DND-41 (cell line): ENCODE measurements at regions not wholly inside any gene's neighbourhood (a gene's known extent, or its start where the extent isn't known, plus 50 kb on each side); places are given as distances from the start of the nearest gene placed in this dataset.

Source experiments
- ATAC-seq: fragments of 200-7000 bp; cut with Tn5 transposase; 3 replicates; pipeline ENCODE4 v1.9.1; 2021; ENCODE audit warnings: low read depth; ENCODE audit not compliant: insufficient read depth
- DNase-seq: peaks from one replicate; pipeline ENCODE4 v3.0.0-alpha.2; 2020
- H2AFZ ChIP-seq: 2 replicates; pipeline ENCODE4 v1.6.0; 2012; ENCODE audit warnings: low read depth, low read length
- H3K27ac ChIP-seq: 2 replicates; pipeline ENCODE4 v1.5.1; 2012; ENCODE audit warnings: low read length, inconsistent platforms
- H3K27me3 ChIP-seq: fragments of 200-600 bp; sonication (generic); 2 replicates; pipeline ENCODE4 v1.6.0; 2012; ENCODE audit warnings: low read length, mild to moderate bottlenecking, inconsistent platforms; ENCODE audit not compliant: insufficient read depth, poor library complexity
- H3K36me3 ChIP-seq: 2 replicates; pipeline ENCODE4 v1.5.1; 2012; ENCODE audit warnings: low read length, inconsistent platforms; ENCODE audit not compliant: insufficient read depth
- H3K4me1 ChIP-seq: 2 replicates; pipeline ENCODE4 v1.5.1; 2012; ENCODE audit warnings: mild to moderate bottlenecking, low read length; ENCODE audit not compliant: insufficient read depth
- H3K4me2 ChIP-seq: 2 replicates; pipeline ENCODE4 v1.6.0; 2012; ENCODE audit warnings: mild to moderate bottlenecking, moderate library complexity, low read length, inconsistent platforms; ENCODE audit not compliant: insufficient read depth
- H3K4me3 ChIP-seq, 2 experiments: fragments of 200-600 bp in 1 of 2; shearing (Covaris generic) in 1 of 2; 2 replicates each; pipeline ENCODE4 v1.5.1; 2012 to 2016; ENCODE audit warnings: inconsistent platforms in 2 of 2, low read length in 2 of 2, mild to moderate bottlenecking in 2 of 2, low read depth in 1 of 2, moderate library complexity in 1 of 2
- H3K79me2 ChIP-seq: 2 replicates; pipeline ENCODE4 v1.6.0; 2012; ENCODE audit warnings: low read length, inconsistent platforms; ENCODE audit not compliant: insufficient read depth
- H3K9ac ChIP-seq: 2 replicates; pipeline ENCODE4 v1.6.0; 2012; ENCODE audit warnings: low read depth, mild to moderate bottlenecking, inconsistent platforms, low read length, moderate library complexity
- H3K9me3 ChIP-seq: 2 replicates; pipeline ENCODE4 v1.5.1; 2012; ENCODE audit warnings: low read length, moderate library complexity, mild to moderate bottlenecking, inconsistent platforms; ENCODE audit not compliant: insufficient read depth, severe bottlenecking
- H4K20me1 ChIP-seq: 2 replicates; pipeline ENCODE4 v1.6.0; 2012; ENCODE audit warnings: low read length; ENCODE audit not compliant: insufficient read depth
- EZH2 ChIP-seq: IDR thresholded peaks from 3 replicates; pipeline ENCODE4 v1.6.1; 2012; ENCODE audit warnings: borderline replicate concordance, low read depth, mild to moderate bottlenecking, moderate library complexity, low read length, inconsistent platforms; ENCODE audit not compliant: severe bottlenecking
- TF ChIP-seq, protein P1 (sequence below): IDR thresholded peaks from 2 replicates; pipeline ENCODE4 v1.5.1; 2012; ENCODE audit warnings: borderline replicate concordance, low read length, moderate library complexity, mild to moderate bottlenecking; ENCODE audit not compliant: poor library complexity, severe bottlenecking; ENCODE audit errors: extremely low read depth

DNA sequence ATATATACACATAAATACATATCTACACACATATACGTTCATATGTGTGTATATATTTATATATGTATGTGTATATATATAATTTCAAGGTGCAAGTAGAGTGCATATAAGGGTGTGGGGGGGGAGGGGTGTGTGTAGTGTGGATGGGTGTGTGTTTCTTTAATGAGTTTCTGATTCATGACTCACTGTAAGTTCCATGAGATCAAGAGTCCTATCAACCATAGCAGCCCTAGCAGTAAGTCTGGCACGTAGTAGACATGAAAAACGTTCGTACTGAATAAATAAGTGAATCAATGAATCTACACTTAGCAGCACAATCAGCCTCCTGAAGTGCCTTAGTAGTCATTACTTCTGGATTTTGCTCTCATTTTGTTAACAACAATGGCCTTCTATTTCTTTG lies 61.9 kb upstream of the KRTAP11-1 start:
- Histone ChIP-seq H3K4me3 (no peak overlapping the region), H3K4me1 (no peaks in the 10 kb centered on the region), H3K9me3 (no peaks in the 10 kb centered on the region), H3K27me3 (peaks cover 2% of the 10 kb centered on the region), H3K9ac (no peak overlapping the region), H3K36me3 (no peaks in the 10 kb centered on the region), H3K79me2 (no peaks in the 10 kb centered on the region), H3K4me2 (no peak overlapping the region), H3K27ac (no peak overlapping the region), H4K20me1 (no peaks in the 10 kb centered on the region), H2AFZ (no peak overlapping the region)
- DNase-seq (no peak), ATAC-seq (no peak)
- TF ChIP-seq EZH2, result no peak
- TF ChIP-seq, protein P1, sequence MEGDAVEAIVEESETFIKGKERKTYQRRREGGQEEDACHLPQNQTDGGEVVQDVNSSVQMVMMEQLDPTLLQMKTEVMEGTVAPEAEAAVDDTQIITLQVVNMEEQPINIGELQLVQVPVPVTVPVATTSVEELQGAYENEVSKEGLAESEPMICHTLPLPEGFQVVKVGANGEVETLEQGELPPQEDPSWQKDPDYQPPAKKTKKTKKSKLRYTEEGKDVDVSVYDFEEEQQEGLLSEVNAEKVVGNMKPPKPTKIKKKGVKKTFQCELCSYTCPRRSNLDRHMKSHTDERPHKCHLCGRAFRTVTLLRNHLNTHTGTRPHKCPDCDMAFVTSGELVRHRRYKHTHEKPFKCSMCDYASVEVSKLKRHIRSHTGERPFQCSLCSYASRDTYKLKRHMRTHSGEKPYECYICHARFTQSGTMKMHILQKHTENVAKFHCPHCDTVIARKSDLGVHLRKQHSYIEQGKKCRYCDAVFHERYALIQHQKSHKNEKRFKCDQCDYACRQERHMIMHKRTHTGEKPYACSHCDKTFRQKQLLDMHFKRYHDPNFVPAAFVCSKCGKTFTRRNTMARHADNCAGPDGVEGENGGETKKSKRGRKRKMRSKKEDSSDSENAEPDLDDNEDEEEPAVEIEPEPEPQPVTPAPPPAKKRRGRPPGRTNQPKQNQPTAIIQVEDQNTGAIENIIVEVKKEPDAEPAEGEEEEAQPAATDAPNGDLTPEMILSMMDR, result no peak

DNA sequence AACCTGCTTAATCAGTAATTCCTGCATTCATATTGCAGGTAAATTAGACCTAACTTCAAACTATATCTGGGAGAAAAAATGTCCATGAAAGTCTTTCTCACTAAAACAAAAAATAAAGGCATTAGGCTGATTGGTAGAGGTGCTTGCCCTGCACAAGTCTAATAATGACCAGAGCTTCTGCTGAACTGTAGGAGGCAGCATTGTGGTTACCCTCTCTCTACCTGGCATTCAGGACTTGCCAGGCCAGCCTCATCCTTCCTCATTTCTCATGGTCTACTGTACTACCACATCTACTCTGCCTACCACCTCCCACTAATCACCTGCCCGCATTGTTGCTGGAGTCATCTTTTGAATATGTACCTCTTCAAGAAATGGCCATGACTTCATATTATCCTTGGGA lies 60.8 kb upstream of the KRTAP11-1 start:
- H3K4me1 ChIP-seq, result no peaks in the 10 kb centered on the region
- no peak for ATAC-seq
- H3K27ac ChIP-seq, result no peak overlapping the region
- H3K27me3 ChIP-seq, result peaks cover under 1% of the 10 kb centered on the region
- no peak overlapping the region for H2AFZ ChIP-seq
- no peak overlapping the region for H3K4me3 ChIP-seq
- no peaks in the 10 kb centered on the region for H3K79me2 ChIP-seq
- no peak overlapping the region for H3K9ac ChIP-seq
- no peaks in the 10 kb centered on the region for H4K20me1 ChIP-seq
- no peak for DNase-seq
- no peaks in the 10 kb centered on the region for H3K36me3 ChIP-seq
- H3K9me3 ChIP-seq, result peaks cover 4% of the 10 kb centered on the region
- no peak for TF ChIP-seq EZH2
- TF ChIP-seq, protein P1, result no peak
- H3K4me2 ChIP-seq, result no peak overlapping the region

DNA sequence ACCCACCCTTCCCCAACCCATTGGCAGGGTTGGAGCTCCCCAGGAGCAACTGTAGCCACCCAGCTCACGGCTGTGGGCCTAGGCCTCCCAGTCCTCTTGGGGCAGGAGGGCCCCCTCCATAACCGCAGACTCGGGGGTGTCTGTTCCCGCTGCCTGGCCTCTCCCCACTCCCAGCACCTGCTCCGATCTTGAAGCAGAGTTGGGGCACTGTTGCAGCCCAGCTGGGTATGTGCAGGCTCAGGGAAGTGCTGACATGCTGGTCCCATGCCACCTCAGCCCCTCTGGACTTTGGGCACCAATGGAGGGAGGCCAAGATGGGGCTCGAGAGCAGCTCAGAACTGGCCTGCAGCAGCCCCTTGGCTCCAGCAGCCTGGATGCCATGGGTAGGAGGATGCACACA lies 54.8 kb upstream of the KRTAP11-1 start:
- TF ChIP-seq, protein P1, result no peak
- TF ChIP-seq EZH2, result no peak
- Histone ChIP-seq H3K4me1 (no peaks in the 10 kb centered on the region), H3K9me3 (peaks cover 6% of the 10 kb centered on the region), H3K27ac (no peak overlapping the region), H3K27me3 (no peaks in the 10 kb centered on the region), H3K4me3 (no peak overlapping the region), H3K9ac (no peak overlapping the region), H2AFZ (no peak overlapping the region), H4K20me1 (no peaks in the 10 kb centered on the region), H3K36me3 (no peaks in the 10 kb centered on the region), H3K4me2 (no peak overlapping the region), H3K79me2 (no peaks in the 10 kb centered on the region)
- DNase-seq, result no peak
- ATAC-seq, result no peak

DNA sequence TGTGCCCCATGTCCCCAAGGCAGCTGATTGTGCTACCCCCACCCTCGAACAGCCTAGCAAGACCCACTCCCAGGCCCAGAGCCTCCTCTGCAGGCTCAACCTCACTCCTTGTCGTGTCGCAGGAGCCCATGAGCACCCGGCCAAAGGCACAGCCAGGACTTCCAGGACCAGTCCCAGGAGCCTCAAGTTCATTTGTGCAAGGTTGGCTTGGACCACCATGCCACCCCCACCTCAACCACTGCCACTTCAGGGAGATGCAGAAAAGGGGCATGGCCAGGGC lies 54.4 kb upstream of the KRTAP11-1 start:
- Histone ChIP-seq H3K27me3 (no peaks in the 10 kb centered on the region), H3K9ac (no peak overlapping the region), H3K4me2 (no peak overlapping the region), H4K20me1 (no peaks in the 10 kb centered on the region), H3K4me1 (no peaks in the 10 kb centered on the region), H3K36me3 (no peaks in the 10 kb centered on the region), H3K27ac (no peak overlapping the region), H3K79me2 (no peaks in the 10 kb centered on the region), H3K4me3 (no peak overlapping the region), H3K9me3 (peaks cover 6% of the 10 kb centered on the region), H2AFZ (no peak overlapping the region)
- DNase-seq (no peak), ATAC-seq (no peak)
- no peak for TF ChIP-seq EZH2
- TF ChIP-seq, protein P1, result no peak
